NCI-H187 (cell line): ENCODE measurements at regions not wholly inside any gene's neighbourhood (a gene's known extent, or its start where the extent isn't known, plus 50 kb on each side); places are given as distances from the start of the nearest gene placed in this dataset.

ENCODE experiments used
- DNase-seq, 2 experiments: peaks; one replicate each; lab custom pipeline; 2025; lab: John Stamatoyannopoulos, UW

GRCh38 chr4:153076861-153077260, 127.4 kb upstream of the TRIM2 start:
- DNase-seq: no peak

- no peak for DNase-seq
These were observed 124.3 kb upstream of the TRIM2 start for GRCh38 chr4:153079857-153080391.

- DNase-seq: no peak
These were observed 123.2 kb upstream of the TRIM2 start for GRCh38 chr4:153081006-153081580.

- DNase-seq: no peak
These were observed 122.5 kb upstream of the TRIM2 start for GRCh38 chr4:153081693-153082092.

- DNase-seq: no peak
These were observed 121.6 kb upstream of the TRIM2 start for GRCh38 chr4:153082322-153083301.

GRCh38 chr4:153083447-153083947, 120.7 kb upstream of the TRIM2 start:
- peak in 1 of 2 experiments; percentile 36 for DNase-seq

- no peak for DNase-seq
These were observed 119.8 kb upstream of the TRIM2 start for GRCh38 chr4:153084224-153084979.

- DNase-seq: peak in 1 of 2 experiments; percentile 37
These were observed 119.1 kb upstream of the TRIM2 start for GRCh38 chr4:153084980-153085630.

- DNase-seq: no peak
These were observed 116.5 kb upstream of the TRIM2 start for GRCh38 chr4:153087671-153088194.

GRCh38 chr4:153089742-153090141, 114.5 kb upstream of the TRIM2 start:
- no peak for DNase-seq

GRCh38 chr4:153090181-153090580, 114.1 kb upstream of the TRIM2 start:
- no peak for DNase-seq

- no peak for DNase-seq
These were observed 113.4 kb upstream of the TRIM2 start for GRCh38 chr4:153090670-153091385.

GRCh38 chr4:153093396-153093795, 110.8 kb upstream of the TRIM2 start:
- DNase-seq: no peak

- no peak for DNase-seq
These were observed 110.4 kb upstream of the TRIM2 start for GRCh38 chr4:153093802-153094201.

- no peak for DNase-seq
These were observed 109.8 kb upstream of the TRIM2 start for GRCh38 chr4:153094435-153094834.

GRCh38 chr4:153095448-153096204, 108.6 kb upstream of the TRIM2 start:
- no peak for DNase-seq

GRCh38 chr4:153096344-153096743, 107.9 kb upstream of the TRIM2 start:
- DNase-seq: no peak

GRCh38 chr4:153098427-153098826, 105.8 kb upstream of the TRIM2 start:
- no peak for DNase-seq

GRCh38 chr4:153099391-153100140, 104.7 kb upstream of the TRIM2 start:
- DNase-seq: no peak
